Endothelial cell of umbilical vein (primary cell): ENCODE measurements at regions not wholly inside any gene's neighbourhood (a gene's known extent, or its start where the extent isn't known, plus 50 kb on each side); places are given as distances from the start of the nearest gene placed in this dataset.

Source experiments
- BruUV-seq: library from RNA; stranded (reverse); fragments of 400-500 nt; replicated peaks from 2 replicates; lab custom pipeline; 2021; lab: Mats Ljungman, UMichigan
- CTCF ChIA-PET: fragments of 300-600, 350-600 bp; sonication (Branson Sonifier 250); formaldehyde crosslinking; loops from one replicate; lab custom pipeline; 2021; ENCODE audit warnings: antibody characterized with exemption, inconsistent platforms; lab: Charles Lee
- POLR2A ChIA-PET: fragments of 300-600, 350-600 bp; sonication (Branson Sonifier 250); formaldehyde crosslinking; loops from one replicate; lab custom pipeline; 2021; ENCODE audit warnings: antibody characterized with exemption, inconsistent platforms; lab: Charles Lee
- DNase-seq: peaks from one replicate; pipeline ENCODE4 v3.0.0-alpha.2; 2011; ENCODE audit warnings: low read depth, low spot score
- FAIRE-seq: peaks from 2 replicates; lab custom pipeline; 2011; peaks lifted over from hg19 to GRCh38; lab: Jason Lieb, UNC
- H2AFZ ChIP-seq: 2 replicates; pipeline ENCODE4 v1.6.0; 2012; ENCODE audit warnings: low read depth, low read length, control low read depth, inconsistent platforms
- H3K27ac ChIP-seq: 2 replicates; pipeline ENCODE4 v1.5.1; 2011; ENCODE audit warnings: low read depth, mild to moderate bottlenecking, control low read depth, low read length, moderate library complexity; ENCODE audit not compliant: insufficient read depth
- H3K27me3 ChIP-seq, 2 experiments: 2 replicates each; pipeline versions ENCODE4 v1.6.0 to v1.6.1; 2011; ENCODE audit warnings: low read length in 2 of 2, mixed read lengths in 1 of 2; ENCODE audit not compliant: control insufficient read depth in 2 of 2, insufficient read depth in 2 of 2
- H3K36me3 ChIP-seq, 2 experiments: 2 replicates in 1 of 2; 3 replicates in 1 of 2; pipeline ENCODE4 v1.5.1; 2011; ENCODE audit warnings: low read length in 2 of 2, mild to moderate bottlenecking in 1 of 2, moderate library complexity in 1 of 2; ENCODE audit not compliant: control insufficient read depth in 2 of 2, insufficient read depth in 2 of 2; ENCODE audit errors: extremely low read depth in 1 of 2
- H3K4me1 ChIP-seq: 3 replicates; pipeline ENCODE4 v1.5.1; 2011; ENCODE audit warnings: mild to moderate bottlenecking, low read length; ENCODE audit not compliant: control insufficient read depth, insufficient read depth; ENCODE audit errors: extremely low read depth
- H3K4me2 ChIP-seq: 2 replicates; pipeline ENCODE4 v1.6.1; 2011; ENCODE audit warnings: low read length, control low read depth, mixed read lengths; ENCODE audit not compliant: insufficient read depth
- H3K4me3 ChIP-seq, 3 experiments: fragments of 200-600 bp in 1 of 3; sonication (generic), shearing (Covaris generic) in 1 of 3; replicated peaks in 1 of 3; 2 replicates each; pipeline ENCODE4 v1.5.1; 2011 to 2016; ENCODE audit warnings: control low read depth in 3 of 3, low read length in 3 of 3, mild to moderate bottlenecking in 2 of 3, inconsistent platforms in 1 of 3, low read depth in 1 of 3, moderate library complexity in 1 of 3; ENCODE audit not compliant: insufficient read depth in 1 of 3
- H3K79me2 ChIP-seq: 2 replicates; pipeline ENCODE4 v1.6.0; 2012; ENCODE audit warnings: low read length, inconsistent platforms; ENCODE audit not compliant: control insufficient read depth, insufficient read depth
- H3K9ac ChIP-seq: replicated peaks from 2 replicates; pipeline ENCODE3; 2011; ENCODE audit warnings: low read length, control low read depth; ENCODE audit not compliant: insufficient read depth; ENCODE audit errors: extremely low read depth
- H3K9me1 ChIP-seq: replicated peaks from 3 replicates; pipeline ENCODE4 v1.6.0; 2011; ENCODE audit warnings: mild to moderate bottlenecking, low read length; ENCODE audit not compliant: control insufficient read depth, insufficient read depth; ENCODE audit errors: extremely low read depth
- H3K9me3 ChIP-seq: replicated peaks from 2 replicates; pipeline ENCODE4 v1.5.1; 2012; ENCODE audit warnings: low read length, inconsistent platforms; ENCODE audit not compliant: control insufficient read depth, insufficient read depth
- H4K20me1 ChIP-seq: replicated peaks from 2 replicates; pipeline ENCODE3; 2011; ENCODE audit warnings: mild to moderate bottlenecking, low read length; ENCODE audit not compliant: control insufficient read depth, insufficient read depth; ENCODE audit errors: extremely low read depth
- EZH2 ChIP-seq: IDR thresholded peaks from 2 replicates; pipeline ENCODE4 v1.6.1; 2012; ENCODE audit warnings: borderline replicate concordance, low read depth, mild to moderate bottlenecking, moderate library complexity, low read length, inconsistent platforms; ENCODE audit not compliant: severe bottlenecking
- FOS ChIP-seq: IDR thresholded peaks from 2 replicates; pipeline ENCODE4 v1.6.1; 2011; ENCODE audit warnings: mild to moderate bottlenecking, low read length, moderate library complexity, borderline replicate concordance; ENCODE audit not compliant: insufficient read depth
- GATA2 ChIP-seq: IDR thresholded peaks from 2 replicates; pipeline ENCODE4 v1.7.0; 2011; ENCODE audit warnings: low read depth, mild to moderate bottlenecking, moderate library complexity, mixed read lengths, low read length; ENCODE audit not compliant: insufficient read length, insufficient read depth
- JUN ChIP-seq: IDR thresholded peaks from 2 replicates; pipeline ENCODE4 v1.6.1; 2011; ENCODE audit warnings: borderline replicate concordance, low read depth; ENCODE audit not compliant: insufficient read length, insufficient read depth
- MAX ChIP-seq: IDR thresholded peaks from 2 replicates; pipeline ENCODE4 v1.6.1; 2011; ENCODE audit not compliant: insufficient read depth, insufficient read length
- MYC ChIP-seq: IDR thresholded peaks from one replicate; pipeline ENCODE4 v1.6.1; 2011; ENCODE audit warnings: mild to moderate bottlenecking, low read depth, low read length
- POLR2A ChIP-seq: IDR thresholded peaks from 2 replicates; pipeline ENCODE4 v1.6.1; 2012; ENCODE audit warnings: low read depth, mild to moderate bottlenecking, control low read depth, low read length
- POLR2AphosphoS5 ChIP-seq: IDR thresholded peaks from 2 replicates; pipeline ENCODE4 v1.6.1; 2012; ENCODE audit warnings: low read depth, mild to moderate bottlenecking, control low read depth, low read length, moderate library complexity; ENCODE audit not compliant: insufficient read depth
- dilution Hi-C: fragments of 300-500 bp; cut with MboI; formaldehyde crosslinking; loops from one replicate; pipeline ENCODE4 v1.15.0; 2019; ENCODE audit warnings: low sequenced_read_pairs; ENCODE audit not compliant: extremely low pct_ligation_motif_present
- intact Hi-C: fragments of 100-400 bp; cut with micrococcal nuclease; formaldehyde crosslinking; loops from one replicate; pipeline ENCODE4 v1.10.0; 2022

GRCh38 chr10:130456616-130457015, 320.4 kb downstream of the GLRX3 start:
- TF ChIP-seq GATA2 = no peak
- no peak for TF ChIP-seq MYC
- TF ChIP-seq MAX = no peak
- no peak for TF ChIP-seq POLR2A
- no peak for TF ChIP-seq POLR2AphosphoS5
- no peak for TF ChIP-seq EZH2
- H3K4me2 ChIP-seq = no peak overlapping the region
- H3K9me3 ChIP-seq = peaks cover 4% of the 10 kb centered on the region
- no peaks in the 10 kb centered on the region for H3K79me2 ChIP-seq
- no peaks in the 10 kb centered on the region for H4K20me1 ChIP-seq
- H3K27me3 ChIP-seq = no peaks in the 10 kb centered on the region
- H3K27ac ChIP-seq = no peak overlapping the region
- no peak overlapping the region for H3K9ac ChIP-seq
- no peaks in the 10 kb centered on the region for H3K9me1 ChIP-seq
- ChIA-PET CTCF (no interaction called here), POLR2A (no interaction called here)
- dilution Hi-C loops (no loop called here), intact Hi-C loops (no loop called here)
- no peaks in the 10 kb centered on the region for H3K36me3 ChIP-seq
- H3K4me3 ChIP-seq = no peak overlapping the region
- no TSS peak for BruUV-seq
- no peaks in the 10 kb centered on the region for H3K4me1 ChIP-seq
- DNase-seq (no peak), FAIRE-seq (no peak)
- no peak overlapping the region for H2AFZ ChIP-seq

DNA sequence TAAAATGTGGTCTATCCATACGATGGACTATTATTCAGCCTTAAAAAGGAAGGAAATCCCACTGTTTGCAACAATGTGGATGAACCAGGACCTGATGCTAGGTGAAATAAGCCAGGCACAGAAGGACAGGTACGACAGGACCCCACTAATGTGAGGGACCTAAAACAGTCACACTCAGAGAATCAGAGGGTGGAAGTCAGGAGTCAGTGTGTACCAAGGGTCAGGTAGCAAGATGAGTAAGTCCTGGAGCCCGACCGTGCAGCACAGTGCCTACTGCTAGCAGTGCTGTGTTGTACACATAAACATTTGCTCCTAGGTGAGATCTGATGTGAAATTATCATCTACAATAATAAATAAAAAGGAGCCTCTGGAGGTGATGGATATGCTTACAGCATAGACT, 322.3 kb downstream of the GLRX3 start:
- POLR2A ChIA-PET = no interaction called here
- Histone ChIP-seq H3K4me3 (no peak overlapping the region), H3K9me3 (peaks cover 4% of the 10 kb centered on the region), H3K36me3 (no peaks in the 10 kb centered on the region), H3K4me2 (no peak overlapping the region), H3K4me1 (no peaks in the 10 kb centered on the region), H3K9me1 (no peaks in the 10 kb centered on the region), H3K79me2 (no peaks in the 10 kb centered on the region), H4K20me1 (no peaks in the 10 kb centered on the region), H3K27ac (no peak overlapping the region), H2AFZ (no peak overlapping the region), H3K27me3 (no peaks in the 10 kb centered on the region), H3K9ac (no peak overlapping the region)
- CTCF ChIA-PET = no interaction called here
- DNase-seq (no peak), FAIRE-seq (no peak)
- no peak for TF ChIP-seq FOS
- TF ChIP-seq JUN = no peak
- no peak for TF ChIP-seq EZH2
- no peak for TF ChIP-seq MYC
- no TSS peak for BruUV-seq
- dilution Hi-C loops (no loop called here), intact Hi-C loops (no loop called here)
